Left ventricle myocardium inferior (tissue), 1 donor: ENCODE measurements at regions not wholly inside any gene's neighbourhood (a gene's known extent, or its start where the extent isn't known, plus 50 kb on each side); places are given as distances from the start of the nearest gene placed in this dataset.
A peak's percentile ranks its signal among the peaks of the same experiment; 100 is the strongest.

Source experiments
- DNase-seq: peaks from one replicate; pipeline ENCODE4 v3.0.0-alpha.2; 2020
- H3K27ac ChIP-seq: fragments of 200-600 bp; replicated peaks from 2 replicates; pipeline ENCODE4 v1.8.0; 2021
- H3K27me3 ChIP-seq: fragments of 200-600 bp; 2 replicates; pipeline ENCODE4 v1.8.0; 2021; ENCODE audit warnings: low read depth
- H3K36me3 ChIP-seq: fragments of 200-600 bp; 2 replicates; pipeline ENCODE4 v1.8.0; 2021
- H3K4me1 ChIP-seq: fragments of 200-600 bp; 2 replicates; pipeline ENCODE4 v1.8.0; 2021
- H3K4me3 ChIP-seq: fragments of 200-600 bp; 2 replicates; pipeline ENCODE4 v1.8.0; 2021; ENCODE audit warnings: mild to moderate bottlenecking, moderate library complexity
- H3K9me3 ChIP-seq: fragments of 200-600 bp; replicated peaks from 2 replicates; pipeline ENCODE4 v1.8.0; 2021
- intact Hi-C: fragments of 100-400 bp; cut with micrococcal nuclease; formaldehyde crosslinking; loops from one replicate; pipeline ENCODE4 v1.11.0; 2022
- TF ChIP-seq, protein P1 (sequence below): fragments of 200-600 bp; IDR thresholded peaks from 2 replicates; pipeline ENCODE4 v1.8.0; 2021; ENCODE audit warnings: antibody characterized with exemption, mild to moderate bottlenecking, borderline replicate concordance
- donor health status: DM: no; HTN: yes; CAD: no; lungs with severe emphysema.

DNA sequence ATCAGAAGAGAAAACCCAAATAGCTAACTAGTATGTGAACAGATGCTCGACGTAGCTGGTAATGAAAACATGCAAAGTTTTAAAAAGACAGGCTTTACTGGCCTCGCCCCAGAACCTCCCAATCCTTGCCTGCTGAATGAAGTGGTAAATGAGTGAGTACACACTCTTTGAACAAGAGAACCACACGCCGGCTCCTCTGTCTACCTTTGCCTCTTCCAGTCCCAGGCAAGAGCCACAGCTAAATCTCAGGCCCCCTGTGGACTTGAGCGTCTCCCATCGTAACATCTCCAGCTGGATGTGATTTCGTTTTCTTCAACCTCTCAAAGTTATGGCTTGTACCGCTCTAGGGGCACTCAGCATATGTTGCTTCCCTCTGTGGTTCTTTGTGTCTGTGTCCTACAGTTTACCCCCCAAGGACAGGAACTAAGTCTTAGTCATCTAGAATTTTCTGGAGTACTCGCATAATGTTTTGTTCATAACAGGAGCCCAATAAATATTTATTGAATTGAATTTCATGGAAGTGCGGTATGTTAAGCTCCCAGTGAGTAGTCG, 153.2 kb upstream of the TAB2 start:
- no peak overlapping the region for H3K4me3 ChIP-seq
- H3K4me1 ChIP-seq: peaks cover 4% of the 10 kb centered on the region
- H3K9me3 ChIP-seq: no peaks in the 10 kb centered on the region
- TF ChIP-seq, protein P1, sequence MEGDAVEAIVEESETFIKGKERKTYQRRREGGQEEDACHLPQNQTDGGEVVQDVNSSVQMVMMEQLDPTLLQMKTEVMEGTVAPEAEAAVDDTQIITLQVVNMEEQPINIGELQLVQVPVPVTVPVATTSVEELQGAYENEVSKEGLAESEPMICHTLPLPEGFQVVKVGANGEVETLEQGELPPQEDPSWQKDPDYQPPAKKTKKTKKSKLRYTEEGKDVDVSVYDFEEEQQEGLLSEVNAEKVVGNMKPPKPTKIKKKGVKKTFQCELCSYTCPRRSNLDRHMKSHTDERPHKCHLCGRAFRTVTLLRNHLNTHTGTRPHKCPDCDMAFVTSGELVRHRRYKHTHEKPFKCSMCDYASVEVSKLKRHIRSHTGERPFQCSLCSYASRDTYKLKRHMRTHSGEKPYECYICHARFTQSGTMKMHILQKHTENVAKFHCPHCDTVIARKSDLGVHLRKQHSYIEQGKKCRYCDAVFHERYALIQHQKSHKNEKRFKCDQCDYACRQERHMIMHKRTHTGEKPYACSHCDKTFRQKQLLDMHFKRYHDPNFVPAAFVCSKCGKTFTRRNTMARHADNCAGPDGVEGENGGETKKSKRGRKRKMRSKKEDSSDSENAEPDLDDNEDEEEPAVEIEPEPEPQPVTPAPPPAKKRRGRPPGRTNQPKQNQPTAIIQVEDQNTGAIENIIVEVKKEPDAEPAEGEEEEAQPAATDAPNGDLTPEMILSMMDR: no peak
- DNase-seq: no peak
- peaks cover 8% of the 10 kb centered on the region for H3K27me3 ChIP-seq
- no peaks in the 10 kb centered on the region for H3K36me3 ChIP-seq
- no peak overlapping the region for H3K27ac ChIP-seq
- intact Hi-C loops: no loop called here

DNA sequence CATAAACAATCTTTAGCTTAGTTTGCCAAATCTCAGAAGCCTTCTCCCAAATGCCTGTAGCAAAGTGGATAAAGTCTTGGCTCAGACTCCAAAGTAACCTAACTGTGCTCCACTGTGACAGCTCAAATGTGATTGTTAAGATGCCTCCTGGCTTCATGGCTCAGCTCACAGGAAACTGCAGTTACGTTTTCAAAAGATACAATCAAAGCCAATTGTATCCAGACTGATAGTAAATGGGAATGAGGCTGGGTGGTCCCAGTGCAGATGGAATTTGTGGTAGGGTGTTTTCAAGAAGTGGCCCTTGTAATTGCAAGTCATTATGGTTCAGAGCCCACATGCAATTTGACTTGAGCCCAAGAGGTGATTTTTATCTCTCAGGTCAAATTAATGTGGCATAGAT, 151.2 kb upstream of the TAB2 start:
- peaks cover 4% of the 10 kb centered on the region for H3K4me1 ChIP-seq
- H3K27ac ChIP-seq: no peak overlapping the region
- TF ChIP-seq, protein P1: no peak
- H3K4me3 ChIP-seq: no peak overlapping the region
- peaks cover 8% of the 10 kb centered on the region for H3K27me3 ChIP-seq
- intact Hi-C loops: no loop called here
- H3K36me3 ChIP-seq: no peaks in the 10 kb centered on the region
- H3K9me3 ChIP-seq: no peaks in the 10 kb centered on the region
- no peak for DNase-seq

DNA sequence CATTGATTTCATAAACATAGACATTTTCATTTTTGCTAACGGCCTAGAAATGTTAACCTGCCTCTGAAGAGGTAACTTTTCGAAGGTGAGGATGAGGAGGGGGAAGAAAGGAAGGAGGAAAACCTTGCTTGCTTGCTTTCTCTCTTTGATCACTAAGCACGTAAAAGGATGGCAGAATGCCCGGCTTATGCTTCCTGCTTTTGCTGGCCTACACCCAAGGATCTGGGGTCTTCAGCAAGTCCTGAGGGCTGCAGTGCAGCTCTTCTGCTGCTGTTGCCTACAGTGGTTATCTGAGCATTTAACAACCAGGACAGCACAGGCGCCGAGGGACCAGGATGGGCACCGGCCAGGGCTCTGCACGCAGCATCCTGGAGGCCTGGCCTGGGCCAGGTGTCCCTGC, 150.8 kb upstream of the TAB2 start:
- H3K27ac ChIP-seq: no peak overlapping the region
- no peak overlapping the region for H3K4me3 ChIP-seq
- peaks cover 4% of the 10 kb centered on the region for H3K4me1 ChIP-seq
- TF ChIP-seq, protein P1: no peak
- no peak for DNase-seq
- H3K36me3 ChIP-seq: no peaks in the 10 kb centered on the region
- intact Hi-C loops: no loop called here
- peaks cover 8% of the 10 kb centered on the region for H3K27me3 ChIP-seq
- no peaks in the 10 kb centered on the region for H3K9me3 ChIP-seq

DNA sequence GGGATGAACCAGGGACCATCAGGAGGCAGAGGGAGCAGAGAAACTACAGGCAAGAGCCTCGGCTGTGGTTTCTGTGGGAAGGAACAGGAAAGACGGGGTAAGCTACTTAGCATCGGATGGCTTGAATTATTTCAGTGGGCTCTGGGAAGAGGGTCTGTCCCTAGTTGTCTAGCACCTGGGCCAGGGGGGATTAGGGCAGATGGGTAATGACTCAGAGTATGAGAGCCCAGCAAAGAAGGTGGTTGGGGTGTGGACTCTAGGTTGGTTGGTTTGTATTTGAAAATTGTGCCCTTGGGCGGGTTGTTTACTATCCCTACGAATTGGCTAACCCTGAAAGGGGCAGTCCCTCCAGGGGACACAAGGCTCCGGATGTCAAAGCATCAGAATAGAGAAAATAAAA, 148.5 kb upstream of the TAB2 start:
- Histone ChIP-seq H3K27me3 (peaks cover 17% of the 10 kb centered on the region), H3K4me1 (peaks cover 4% of the 10 kb centered on the region), H3K36me3 (no peaks in the 10 kb centered on the region), H3K4me3 (no peak overlapping the region), H3K27ac (no peak overlapping the region), H3K9me3 (no peaks in the 10 kb centered on the region)
- DNase-seq: no peak
- TF ChIP-seq, protein P1: no peak
- intact Hi-C loops: no loop called here

DNA sequence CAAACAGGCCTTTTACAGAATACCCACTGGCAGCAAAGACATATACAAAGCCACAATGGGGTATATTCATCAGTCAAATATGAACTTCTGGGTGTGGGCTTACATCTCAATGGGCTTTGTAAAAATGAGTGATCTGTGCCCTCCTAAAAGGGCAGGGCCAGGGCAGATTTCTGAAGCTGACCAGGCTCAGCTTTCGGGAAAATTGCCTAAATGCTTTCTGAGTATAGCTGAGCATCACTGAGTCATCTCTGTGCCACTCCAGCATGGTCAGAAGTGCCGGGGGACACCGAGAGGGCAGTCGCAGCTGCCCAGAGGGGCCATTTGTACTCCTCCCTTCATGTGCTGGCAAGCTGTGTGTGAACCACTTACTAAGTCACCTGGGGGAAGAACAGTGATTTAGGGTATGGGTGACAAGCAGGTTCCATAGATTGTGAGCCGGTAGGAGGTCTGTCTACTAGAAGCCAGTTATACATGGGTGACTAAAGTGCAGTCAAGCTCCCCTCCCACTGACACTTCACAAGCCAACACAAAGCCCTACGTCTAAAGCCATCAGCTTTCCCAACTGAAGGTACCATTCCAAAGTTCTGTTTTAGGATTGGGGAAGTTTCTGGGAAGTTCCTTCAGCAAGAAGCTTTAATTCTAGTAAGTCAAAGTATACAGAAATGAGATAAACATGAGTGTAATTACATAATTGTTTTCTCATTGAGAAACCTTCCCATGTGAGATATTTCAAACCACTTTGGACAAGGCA, 147.6 kb upstream of the TAB2 start:
- TF ChIP-seq, protein P1: no peak
- Histone ChIP-seq H3K9me3 (no peaks in the 10 kb centered on the region), H3K27ac (peak overlapping the region; percentile 76), H3K4me1 (peaks cover 4% of the 10 kb centered on the region), H3K36me3 (no peaks in the 10 kb centered on the region), H3K4me3 (no peak overlapping the region), H3K27me3 (peaks cover 17% of the 10 kb centered on the region)
- no peak for DNase-seq
- intact Hi-C loops: no loop called here
